Glomerular endothelial cell (primary cell): ENCODE measurements at regions not wholly inside any gene's neighbourhood (a gene's known extent, or its start where the extent isn't known, plus 50 kb on each side); places are given as distances from the start of the nearest gene placed in this dataset.

Experiments
- DNase-seq: peaks from one replicate; pipeline ENCODE4 v3.0.0-alpha.2; 2011; ENCODE audit warnings: low read depth, low spot score; ENCODE audit errors: extremely low read depth

- no peak for DNase-seq
Measured at GRCh38 chr6:126803769-126804168, 314.7 kb upstream of the RSPO3 start.

GRCh38 chr6:126804332-126805064 lies 314.0 kb upstream of the RSPO3 start:
- DNase-seq: peak; percentile 51

- DNase-seq: no peak
Measured at GRCh38 chr6:126805861-126806260, 312.6 kb upstream of the RSPO3 start.

DNA sequence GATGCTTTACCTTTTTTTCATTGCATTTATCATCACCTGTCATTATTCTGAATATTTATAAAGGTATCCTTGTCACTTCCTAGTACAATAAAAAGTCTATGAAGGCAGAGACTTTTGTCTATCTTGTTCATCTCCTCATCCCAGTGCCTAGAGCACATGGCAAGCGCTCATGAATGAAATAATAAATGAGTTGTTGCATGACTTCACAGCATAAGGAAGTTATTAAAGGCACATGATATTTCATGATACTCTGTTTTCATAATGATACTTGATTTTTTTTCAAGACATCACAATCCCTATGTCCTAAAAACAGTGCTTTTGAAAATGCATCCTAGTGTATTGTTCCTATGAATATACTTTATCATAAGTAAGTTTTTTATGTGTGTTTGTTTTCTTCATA lies 310.6 kb upstream of the RSPO3 start:
- no peak for DNase-seq

- DNase-seq: no peak
Measured at GRCh38 chr6:126811321-126811720, 307.1 kb upstream of the RSPO3 start.

- no peak for DNase-seq
Measured at GRCh38 chr6:126812010-126812409, 306.5 kb upstream of the RSPO3 start.

- DNase-seq: no peak
Measured at GRCh38 chr6:126812651-126813050, 305.8 kb upstream of the RSPO3 start.

GRCh38 chr6:126820634-126821033 lies 297.8 kb upstream of the RSPO3 start:
- no peak for DNase-seq

GRCh38 chr6:126821706-126822105 lies 296.8 kb upstream of the RSPO3 start:
- no peak for DNase-seq

DNA sequence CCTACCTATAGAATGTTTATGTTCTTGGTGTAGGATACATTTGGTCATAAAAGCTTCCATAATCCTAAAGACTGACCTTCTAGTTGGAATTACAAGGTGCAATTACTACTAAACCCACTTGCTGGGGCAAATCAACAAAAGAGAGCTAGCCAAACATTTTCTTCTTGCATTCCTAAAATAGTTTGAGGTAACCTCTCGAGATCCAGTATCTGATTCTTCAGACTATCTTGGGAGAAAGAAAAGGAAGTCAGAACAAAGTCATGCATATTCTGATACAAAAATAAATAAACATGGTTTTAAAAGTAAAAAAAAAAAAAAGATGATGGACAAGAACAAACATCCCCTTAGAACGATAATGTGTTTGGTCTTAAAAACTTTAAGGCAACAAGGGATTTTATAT lies 294.2 kb upstream of the RSPO3 start:
- no peak for DNase-seq

DNA sequence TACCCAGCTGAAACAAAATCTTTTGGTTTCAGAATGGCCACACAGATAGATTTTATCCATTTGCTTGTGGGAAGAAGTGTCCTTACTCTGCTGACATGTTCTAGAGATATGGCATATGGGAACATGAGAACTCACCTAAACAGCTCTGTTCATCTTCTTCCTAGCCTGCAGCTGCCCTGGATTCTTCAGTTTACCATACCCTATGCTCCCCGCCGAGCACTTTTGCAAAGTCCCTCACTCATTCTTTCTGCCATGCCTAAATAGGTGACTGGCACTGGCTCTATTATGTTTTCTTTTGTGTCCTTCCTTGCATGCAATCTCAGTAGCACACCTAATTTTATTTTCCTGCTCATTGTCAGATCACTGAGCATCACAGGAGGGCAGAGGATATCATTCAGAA lies 293.7 kb upstream of the RSPO3 start:
- no peak for DNase-seq

DNA sequence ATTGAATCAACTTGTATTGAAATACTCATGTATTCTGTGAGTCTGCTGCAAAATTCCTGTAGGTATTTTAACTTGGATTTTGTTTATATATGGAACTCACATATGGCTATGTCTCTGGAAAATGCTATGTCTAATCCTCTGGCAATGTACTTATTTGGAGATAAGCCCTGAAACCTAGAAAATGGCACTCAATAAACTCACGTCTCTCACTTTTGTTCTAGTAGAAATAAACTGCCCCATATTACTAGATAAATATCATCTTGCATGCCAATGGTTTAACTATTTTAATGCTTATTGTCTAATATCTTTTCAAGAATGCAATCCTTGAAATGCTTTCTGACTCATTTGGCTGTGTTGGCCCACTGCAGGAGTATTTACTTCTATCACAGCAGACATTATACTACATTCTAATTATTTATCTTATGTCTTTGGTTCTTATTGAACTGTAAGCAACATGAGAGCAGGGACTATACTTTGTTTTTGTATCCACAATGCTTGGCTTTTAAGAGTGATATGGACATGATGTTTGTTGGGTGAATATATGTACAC lies 292.2 kb upstream of the RSPO3 start:
- no peak for DNase-seq

DNA sequence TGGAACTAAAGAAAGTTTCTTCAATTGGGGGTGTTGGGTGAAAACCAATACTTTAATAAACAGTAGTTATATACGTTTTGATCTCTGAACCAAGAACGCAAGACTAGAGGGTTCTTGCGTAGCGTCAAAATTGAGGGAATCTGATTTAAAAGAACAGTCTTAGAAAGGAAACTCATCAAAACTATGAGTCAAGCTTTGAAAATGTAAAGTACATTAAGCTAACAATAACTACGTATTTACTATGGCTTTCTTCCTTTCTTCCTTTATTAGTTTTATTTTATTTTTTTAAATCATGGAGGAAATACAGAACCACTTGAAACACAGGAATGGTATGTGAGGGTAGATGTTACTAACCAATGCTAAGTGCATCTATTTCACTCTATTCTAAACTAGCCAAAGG lies 287.0 kb upstream of the RSPO3 start:
- DNase-seq: peak; percentile 14

GRCh38 chr6:126842769-126843168 lies 275.7 kb upstream of the RSPO3 start:
- DNase-seq: no peak

GRCh38 chr6:126848119-126848518 lies 270.4 kb upstream of the RSPO3 start:
- no peak for DNase-seq

- no peak for DNase-seq
Measured at GRCh38 chr6:126867641-126868040, 250.8 kb upstream of the RSPO3 start.

DNA sequence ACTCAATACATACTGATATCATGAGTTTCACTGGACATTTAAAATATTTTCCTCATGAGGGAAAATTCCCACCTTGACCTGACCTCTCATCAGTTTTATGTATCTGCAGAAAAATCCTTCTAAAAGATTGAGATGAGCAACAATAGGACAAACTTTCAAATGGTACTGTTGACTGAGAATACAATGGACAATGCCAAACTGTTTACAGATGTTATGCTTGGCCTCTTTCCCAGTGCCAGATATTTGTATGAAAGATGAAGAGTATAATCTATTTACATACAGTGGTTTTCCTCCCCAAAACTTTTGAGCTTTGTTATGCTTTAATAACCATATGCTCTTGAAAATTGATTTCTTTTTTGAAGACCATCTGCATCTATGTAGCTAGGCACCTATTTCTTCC lies 245.1 kb upstream of the RSPO3 start:
- no peak for DNase-seq

DNA sequence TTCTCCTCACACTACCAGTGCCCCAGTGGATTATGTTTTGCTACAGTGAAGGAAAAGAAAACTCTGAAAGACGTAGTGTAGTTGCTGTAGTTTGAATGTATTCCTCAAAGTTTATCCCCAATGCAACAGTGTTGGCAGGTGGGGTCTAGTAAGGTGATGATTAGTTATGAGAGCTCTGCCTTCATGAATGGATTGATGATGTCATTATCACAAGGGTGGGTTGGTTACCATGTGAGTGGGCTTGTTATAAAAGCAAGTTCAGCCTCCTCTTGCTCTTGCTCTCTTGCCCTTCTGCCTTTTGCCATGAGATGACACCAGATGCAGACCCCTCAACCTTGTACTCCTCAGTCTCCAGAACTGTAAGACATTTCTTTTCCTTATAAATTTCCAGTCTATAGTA lies 244.7 kb upstream of the RSPO3 start:
- no peak for DNase-seq

DNA sequence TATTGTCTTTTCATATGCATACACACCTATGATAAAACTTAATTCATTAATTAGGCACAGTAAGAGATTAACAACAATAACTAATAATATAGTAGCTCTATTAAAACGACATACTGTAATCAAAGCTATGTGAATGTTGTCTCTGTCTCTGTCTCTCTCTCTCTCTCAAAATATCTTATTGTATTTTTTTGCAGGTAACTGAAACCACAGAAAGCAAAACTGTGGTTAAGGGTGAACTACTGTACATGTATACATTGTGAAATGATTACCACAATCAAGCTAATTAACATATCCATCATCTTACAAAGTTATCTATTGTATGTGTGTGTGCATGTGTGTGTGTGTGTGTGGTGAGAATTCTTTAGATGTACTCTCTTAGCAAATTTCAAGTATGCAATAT lies 242.0 kb upstream of the RSPO3 start:
- no peak for DNase-seq

DNA sequence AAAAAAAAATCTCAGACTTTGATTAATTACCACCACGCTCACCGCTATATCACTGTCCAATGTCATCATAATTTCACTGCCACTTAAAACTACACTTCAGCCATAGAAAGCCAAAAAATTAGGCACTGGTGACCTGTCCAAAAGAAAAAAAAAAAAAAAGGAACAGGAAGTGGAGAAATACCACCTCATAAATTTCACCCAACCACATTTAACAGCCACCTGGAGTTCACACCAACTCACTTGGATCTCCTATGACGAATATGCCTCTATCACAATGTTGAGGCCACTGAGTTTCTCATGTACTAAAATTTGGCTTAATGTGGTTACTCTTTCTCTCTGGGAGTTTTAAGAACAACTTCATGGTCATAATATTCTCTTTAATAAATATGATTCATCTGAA lies 237.5 kb upstream of the RSPO3 start:
- DNase-seq: no peak

- DNase-seq: no peak
Measured at GRCh38 chr6:126886106-126886505, 232.4 kb upstream of the RSPO3 start.

DNA sequence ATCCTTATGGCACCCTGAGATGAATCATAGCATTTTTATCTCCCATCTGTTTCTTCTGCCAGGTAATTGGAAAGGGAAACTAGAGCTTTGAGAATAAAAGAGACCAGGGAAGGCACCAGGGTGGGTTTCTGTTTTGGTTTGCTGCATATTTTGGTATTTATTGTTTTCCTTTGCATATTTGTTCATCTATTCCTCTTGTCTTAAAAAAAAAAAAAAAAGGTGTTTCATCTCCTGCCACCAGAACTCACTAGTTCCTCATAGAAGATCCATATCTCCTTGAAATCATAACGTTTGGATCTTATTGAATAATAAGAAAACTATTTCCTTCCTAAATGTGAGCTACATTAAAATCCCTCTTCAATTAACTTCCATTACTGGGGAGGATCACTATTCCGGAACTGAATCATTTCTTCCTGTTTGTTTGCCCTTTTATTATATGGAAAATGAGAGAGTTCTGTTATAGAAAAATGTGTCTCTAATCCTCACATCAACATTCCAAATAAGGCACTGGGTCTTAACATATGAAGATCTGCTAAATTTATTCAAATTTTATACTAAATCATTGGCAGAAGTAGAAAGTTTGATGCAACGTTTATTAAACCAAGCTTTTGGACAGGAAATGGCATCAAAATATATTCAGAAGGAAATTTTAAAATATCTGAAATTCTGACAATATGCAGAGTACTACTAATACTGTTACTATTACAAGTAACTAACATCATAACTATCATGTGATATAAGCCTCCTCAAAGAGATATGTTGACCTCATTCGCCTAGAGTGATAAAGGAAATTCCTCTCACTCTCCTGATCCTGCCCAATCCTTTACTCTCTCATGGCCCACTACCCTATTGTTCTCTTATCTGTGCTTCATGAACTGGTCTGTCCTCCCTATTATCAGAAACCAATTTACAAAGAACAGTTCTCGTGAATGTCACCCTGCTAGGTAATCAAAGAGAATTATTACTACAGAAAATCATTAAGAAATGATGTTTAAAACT lies 229.4 kb upstream of the RSPO3 start:
- DNase-seq: peak; percentile 68
